Stimulated activated naive CD4-positive, alpha-beta T cell treated with Interleukin-2 at 50 U/mL for 16 hours (primary cell): ENCODE measurements at regions not wholly inside any gene's neighbourhood (a gene's known extent, or its start where the extent isn't known, plus 50 kb on each side); places are given as distances from the start of the nearest gene placed in this dataset.
A peak's percentile ranks its signal among the peaks of the same experiment; 100 is the strongest.

Experiments used
- DNase-seq: peaks from one replicate; lab custom pipeline; 2025; lab: John Stamatoyannopoulos, UW

GRCh38 chr1:226816576-226816975 lies 53.8 kb upstream of the PSEN2 start:
- no peak for DNase-seq

GRCh38 chr1:226814751-226815537 lies 55.5 kb upstream of the PSEN2 start:
- no peak for DNase-seq

- no peak for DNase-seq
These were observed 56.5 kb upstream of the PSEN2 start for GRCh38 chr1:226813671-226814591.

- DNase-seq: no peak
These were observed 59.7 kb upstream of the PSEN2 start for GRCh38 chr1:226810681-226811080.

GRCh38 chr1:226809785-226810571 lies 60.4 kb upstream of the PSEN2 start:
- no peak for DNase-seq

- no peak for DNase-seq
These were observed 61.9 kb upstream of the PSEN2 start for GRCh38 chr1:226808501-226808900.

- no peak for DNase-seq
These were observed 63.4 kb upstream of the PSEN2 start for GRCh38 chr1:226806988-226807387.

GRCh38 chr1:226804907-226805759 lies 65.3 kb upstream of the PSEN2 start:
- no peak for DNase-seq

- DNase-seq: no peak
These were observed 61.8 kb upstream of the ITPKB start for GRCh38 chr1:226800763-226801380.

- DNase-seq: no peak
These were observed 60.7 kb upstream of the ITPKB start for GRCh38 chr1:226799634-226800281.

GRCh38 chr1:226798427-226799411 lies 59.6 kb upstream of the ITPKB start:
- peak; percentile 47 for DNase-seq

GRCh38 chr1:226797151-226797550 lies 58.1 kb upstream of the ITPKB start:
- no peak for DNase-seq

GRCh38 chr1:226793620-226794276 lies 54.7 kb upstream of the ITPKB start:
- no peak for DNase-seq

- DNase-seq: no peak
These were observed 53.3 kb upstream of the ITPKB start for GRCh38 chr1:226792368-226792767.

GRCh38 chr1:226790545-226791181 lies 51.6 kb upstream of the ITPKB start:
- peak; percentile 4 for DNase-seq

- DNase-seq: no peak
These were observed 49.9 kb upstream of the ITPKB start for GRCh38 chr1:226788965-226789364.
